Cardiac septum (tissue), 1 donor: ENCODE measurements at regions not wholly inside any gene's neighbourhood (a gene's known extent, or its start where the extent isn't known, plus 50 kb on each side); places are given as distances from the start of the nearest gene placed in this dataset.
"Not testable (repeated sequence)": the region's sequence is repeated elsewhere in the genome, so short reads cannot be mapped to it uniquely, and the experiment has no call there.

ENCODE experiments used
- DNase-seq: peaks from one replicate; pipeline ENCODE4 v3.0.0-alpha.2; 2020; ENCODE audit warnings: low spot score
- intact Hi-C: fragments of 100-400 bp; cut with DNase I; formaldehyde crosslinking; loops from one replicate; pipeline ENCODE4 v1.14.0; 2022
- donor health status: DM: no; HTN: no; CAD: no.

GRCh38 chr7:29685651-29686271 lies 120.5 kb upstream of the WIPF3 start:
- DNase-seq, intact Hi-C loops: not testable (repeated sequence)

GRCh38 chr7:29690510-29690909 lies 115.8 kb upstream of the WIPF3 start:
- intact Hi-C loops, DNase-seq: not testable (repeated sequence)

- DNase-seq, intact Hi-C loops: not testable (repeated sequence)
These were observed 109.9 kb upstream of the WIPF3 start for GRCh38 chr7:29696402-29696801.

- intact Hi-C loops, DNase-seq: not testable (repeated sequence)
These were observed 106.6 kb upstream of the WIPF3 start for GRCh38 chr7:29699723-29700122.

- intact Hi-C loops, DNase-seq: not testable (repeated sequence)
These were observed 104.8 kb upstream of the WIPF3 start for GRCh38 chr7:29701540-29701939.

- intact Hi-C loops, DNase-seq: not testable (repeated sequence)
These were observed 102.5 kb upstream of the WIPF3 start for GRCh38 chr7:29703830-29704229.

- DNase-seq = not testable (repeated sequence)
These were observed 97.3 kb upstream of the WIPF3 start for GRCh38 chr7:29709002-29709401.

GRCh38 chr7:29723127-29723526 lies 83.2 kb upstream of the WIPF3 start:
- intact Hi-C loops, DNase-seq: not testable (repeated sequence)

More at GRCh38 chr7:29709002-29709401, 97.3 kb upstream of the WIPF3 start:
- intact Hi-C loops = not testable (repeated sequence)

GRCh38 chr7:29723599-29723998 lies 82.7 kb upstream of the WIPF3 start:
- intact Hi-C loops = no loop called here
- no peak for DNase-seq

- intact Hi-C loops = not testable (repeated sequence)
These were observed 76.7 kb upstream of the WIPF3 start for GRCh38 chr7:29729534-29730165.

GRCh38 chr7:29734246-29734731 lies 72.0 kb upstream of the WIPF3 start:
- DNase-seq = no peak
- intact Hi-C loops = no loop called here

More at GRCh38 chr7:29729534-29730165, 76.7 kb upstream of the WIPF3 start:
- DNase-seq = not testable (repeated sequence)

- intact Hi-C loops = loop anchor here (2.0 to 5.0 kb wide), 2 partner anchors 110 to 175 kb away; no protein-coding TSS in a partner anchor
- DNase-seq = not testable (repeated sequence)
These were observed 58.6 kb upstream of the WIPF3 start for GRCh38 chr7:29747645-29748245.

- intact Hi-C loops = loop anchor here (2.0 to 5.0 kb wide), 2 partner anchors 111 to 174 kb away; no protein-coding TSS in a partner anchor
- DNase-seq = no peak
These were observed 57.8 kb upstream of the WIPF3 start for GRCh38 chr7:29748286-29749099.

- DNase-seq = no peak
- intact Hi-C loops = loop anchor here (2.0 to 10.0 kb wide), 3 partner anchors 113 to 325 kb away; no protein-coding TSS in a partner anchor
These were observed 56.5 kb upstream of the WIPF3 start for GRCh38 chr7:29749701-29750321.

GRCh38 chr7:29750373-29750940 lies 55.9 kb upstream of the WIPF3 start:
- not testable (repeated sequence) for DNase-seq
- intact Hi-C loops = loop anchor here (10.0 kb wide), 1 partner anchor 324 kb away; no protein-coding TSS in a partner anchor

- intact Hi-C loops = loop anchor here (10.0 kb wide), 1 partner anchor 324 kb away; no protein-coding TSS in a partner anchor
- not testable (repeated sequence) for DNase-seq
These were observed 55.3 kb upstream of the WIPF3 start for GRCh38 chr7:29751012-29751411.

GRCh38 chr7:29754874-29755490 lies 51.3 kb upstream of the WIPF3 start:
- intact Hi-C loops = loop anchor here (10.0 kb wide), 1 partner anchor 320 kb away; no protein-coding TSS in a partner anchor
- no peak for DNase-seq
